SIG-M5 treated with dmso at 0.1 percent for 504 hours (cell line): ENCODE measurements at regions not wholly inside any gene's neighbourhood (a gene's known extent, or its start where the extent isn't known, plus 50 kb on each side); places are given as distances from the start of the nearest gene placed in this dataset.

ENCODE experiments used
- DNase-seq: peaks from one replicate; lab custom pipeline; 2025; ENCODE audit not compliant: unreplicated experiment; lab: John Stamatoyannopoulos, UW

- no peak for DNase-seq
Measured at GRCh38 chr10:78445308-78445707, 411.6 kb downstream of the RPS24 start.

- no peak for DNase-seq
Measured at GRCh38 chr10:78448470-78448869, 414.8 kb downstream of the RPS24 start.

DNA sequence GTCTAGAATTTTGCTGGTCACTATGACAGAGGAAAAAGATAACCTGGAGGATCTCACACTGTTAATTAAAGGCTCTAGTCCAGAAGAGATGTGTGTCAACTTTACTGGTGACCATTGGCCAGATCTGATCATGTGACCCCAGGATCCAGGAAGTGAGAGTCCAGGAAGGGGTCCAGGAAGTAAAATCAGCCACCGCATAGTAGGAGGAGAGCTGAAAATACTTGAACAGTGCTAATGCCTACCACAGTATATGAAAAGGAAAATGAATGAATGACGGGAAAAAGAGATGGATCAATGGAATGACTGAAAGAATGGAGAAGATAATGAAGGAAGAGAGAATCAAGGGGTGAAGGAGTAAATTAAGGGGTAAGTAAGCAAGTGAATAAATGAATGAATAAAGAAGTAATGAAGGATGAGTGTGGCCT lies 415.3 kb downstream of the RPS24 start:
- DNase-seq: no peak

GRCh38 chr10:78449554-78449953 lies 415.9 kb downstream of the RPS24 start:
- DNase-seq: no peak

- DNase-seq: no peak
Measured at GRCh38 chr10:78450239-78450638, 416.6 kb downstream of the RPS24 start.

DNA sequence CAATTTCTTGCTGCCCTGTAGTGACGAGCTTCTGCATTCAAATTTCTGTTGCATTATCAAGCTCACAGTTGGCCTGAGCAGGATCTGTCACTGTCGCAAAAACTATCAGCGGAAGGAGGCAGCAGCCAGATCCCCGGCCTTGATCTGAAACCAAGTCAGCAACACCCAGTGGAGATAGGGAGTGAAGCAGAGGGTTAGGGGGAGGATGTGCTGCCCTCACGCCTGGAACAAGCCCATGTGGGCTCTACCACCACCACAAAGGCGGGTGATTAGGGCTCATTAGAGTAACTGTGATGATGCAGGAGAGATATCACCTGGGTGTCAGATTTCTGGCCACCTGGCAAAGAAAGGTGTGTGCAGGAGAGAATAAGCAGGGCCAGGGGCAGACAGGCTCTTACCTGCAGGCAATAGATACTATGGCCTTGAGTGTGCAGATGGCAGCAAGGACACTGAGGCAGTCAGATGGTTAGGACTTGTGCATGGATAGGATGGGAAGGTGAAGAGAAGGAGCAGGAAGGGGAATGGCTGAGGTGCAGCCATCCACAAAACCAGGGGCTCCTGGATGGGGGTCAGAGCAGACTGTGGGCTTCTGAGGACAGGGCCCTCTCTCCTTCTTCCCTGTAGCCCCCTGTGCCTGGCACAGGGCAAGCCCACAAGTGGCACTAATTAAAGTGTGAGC lies 417.3 kb downstream of the RPS24 start:
- no peak for DNase-seq

GRCh38 chr10:78451592-78451991 lies 417.9 kb downstream of the RPS24 start:
- no peak for DNase-seq

DNA sequence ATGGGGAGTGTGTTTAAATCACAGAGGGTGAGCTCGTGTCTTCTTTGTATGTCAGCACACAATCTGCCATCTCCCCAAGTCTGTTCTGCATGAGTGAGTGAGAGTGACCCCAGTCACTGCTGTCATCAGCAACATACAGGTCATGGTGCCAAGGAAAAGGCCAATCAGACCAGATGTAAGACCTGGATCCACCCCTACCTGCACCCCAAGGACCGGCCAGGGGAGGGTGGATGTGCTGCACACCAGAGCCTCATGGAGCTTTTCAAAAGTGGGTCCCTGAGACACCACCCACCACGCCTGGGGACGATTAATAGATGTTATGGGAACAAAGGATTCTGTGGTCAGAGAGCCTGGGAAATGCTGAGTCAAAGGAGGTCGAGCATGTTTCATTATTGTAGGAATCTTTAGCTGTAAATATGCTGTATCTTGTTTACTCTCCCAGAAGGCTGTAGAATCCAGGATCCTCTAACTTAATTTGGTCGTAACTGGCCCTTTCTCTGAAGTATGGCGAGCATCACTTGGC lies 420.5 kb downstream of the RPS24 start:
- DNase-seq: no peak

DNA sequence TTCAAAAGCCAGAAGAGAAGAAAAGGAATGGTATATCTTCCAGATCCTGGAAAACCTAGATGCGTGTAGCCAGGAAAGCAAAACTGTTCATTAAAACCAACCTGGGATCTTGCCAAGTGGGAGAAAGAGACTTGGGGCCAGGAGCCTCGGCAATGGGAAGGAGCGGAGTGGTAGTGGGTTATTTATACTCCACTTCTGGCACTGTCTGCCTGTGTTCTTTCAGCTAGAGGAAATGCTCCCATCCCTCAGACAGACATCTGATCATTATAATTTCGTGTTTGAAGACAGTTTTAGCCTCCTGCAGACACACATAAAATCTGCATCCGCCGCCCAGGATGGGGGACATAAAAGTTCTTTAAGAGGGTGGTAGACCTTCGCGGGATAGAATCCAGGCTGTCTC lies 421.6 kb downstream of the RPS24 start:
- DNase-seq: no peak

DNA sequence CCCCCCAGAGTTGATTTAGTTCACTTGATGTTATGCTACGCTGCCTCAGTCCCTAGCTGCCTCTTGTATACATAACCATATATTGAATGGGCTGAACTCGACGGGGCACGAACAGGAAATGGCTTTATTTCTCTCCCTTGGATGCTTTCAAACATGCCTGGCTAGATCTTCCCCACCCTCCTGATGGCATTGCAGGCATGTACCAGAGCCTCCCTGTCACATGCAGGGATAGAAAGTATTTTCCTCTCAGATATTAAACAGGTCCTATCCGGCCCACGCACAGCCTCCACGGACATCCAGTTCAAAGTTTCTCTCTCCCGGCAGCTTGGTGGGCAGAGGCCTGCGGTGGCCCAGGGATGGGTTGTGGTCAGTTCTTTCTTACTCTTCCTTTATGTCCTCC lies 422.1 kb downstream of the RPS24 start:
- no peak for DNase-seq

DNA sequence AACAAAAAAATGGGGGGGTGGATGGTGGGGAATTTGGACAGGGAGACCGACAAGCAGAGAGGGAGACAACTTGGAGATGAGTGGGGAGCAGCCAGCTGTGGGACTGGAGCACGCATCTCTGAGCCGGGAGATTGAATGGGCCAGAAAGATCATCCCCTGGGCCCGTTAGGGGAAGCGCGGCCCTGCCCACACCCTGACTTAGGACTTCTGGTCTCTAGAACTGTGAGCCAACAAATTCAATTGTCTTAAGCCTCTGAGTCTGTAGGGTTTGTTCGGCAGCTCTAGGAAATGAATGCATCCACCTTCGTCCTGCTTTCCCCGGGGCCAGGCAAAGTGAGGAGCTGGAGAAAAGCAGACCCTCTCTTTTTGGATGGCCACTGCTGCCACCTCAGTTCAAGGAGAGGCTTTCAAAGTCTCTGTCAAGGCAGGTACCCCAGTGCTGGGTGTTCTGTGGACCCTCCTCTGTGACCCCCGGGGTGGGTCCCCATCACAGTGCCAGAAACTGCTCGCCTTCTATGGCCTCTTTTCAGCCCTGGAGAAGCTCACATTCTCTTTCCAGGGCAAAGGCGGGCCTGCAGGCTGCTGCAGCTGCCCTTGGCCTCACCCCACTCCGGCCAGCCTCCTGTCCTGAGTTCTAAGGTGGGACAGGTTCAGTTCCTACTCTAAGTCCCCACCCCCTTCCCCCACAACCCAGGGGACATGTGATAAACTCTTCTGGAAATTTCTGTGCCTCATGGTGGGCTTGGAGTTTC lies 423.2 kb downstream of the RPS24 start:
- no peak for DNase-seq

GRCh38 chr10:78457804-78458482 lies 424.3 kb downstream of the RPS24 start:
- no peak for DNase-seq

- peak; percentile 47 for DNase-seq
Measured at GRCh38 chr10:78458983-78459638, 425.4 kb downstream of the RPS24 start.

DNA sequence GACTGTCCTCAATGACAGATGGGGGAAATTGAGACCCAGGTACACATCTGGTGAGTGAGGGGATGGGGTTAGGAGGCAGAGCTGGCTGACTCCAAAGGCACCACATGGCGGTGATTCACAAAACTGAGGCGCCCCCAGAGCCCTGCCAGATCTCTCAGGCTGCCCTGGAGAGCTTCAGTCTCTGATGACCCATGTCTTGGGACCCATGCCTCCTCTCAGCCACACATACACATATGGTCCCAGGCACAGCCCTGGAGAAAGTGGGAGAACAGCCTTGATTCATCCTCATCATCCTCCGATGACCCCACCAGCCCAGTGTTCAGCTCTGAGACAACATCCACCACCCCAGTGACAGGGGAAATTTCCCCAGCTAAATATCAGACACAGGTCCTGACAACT lies 426.0 kb downstream of the RPS24 start:
- no peak for DNase-seq

GRCh38 chr10:78460204-78460603 lies 426.5 kb downstream of the RPS24 start:
- DNase-seq: no peak

DNA sequence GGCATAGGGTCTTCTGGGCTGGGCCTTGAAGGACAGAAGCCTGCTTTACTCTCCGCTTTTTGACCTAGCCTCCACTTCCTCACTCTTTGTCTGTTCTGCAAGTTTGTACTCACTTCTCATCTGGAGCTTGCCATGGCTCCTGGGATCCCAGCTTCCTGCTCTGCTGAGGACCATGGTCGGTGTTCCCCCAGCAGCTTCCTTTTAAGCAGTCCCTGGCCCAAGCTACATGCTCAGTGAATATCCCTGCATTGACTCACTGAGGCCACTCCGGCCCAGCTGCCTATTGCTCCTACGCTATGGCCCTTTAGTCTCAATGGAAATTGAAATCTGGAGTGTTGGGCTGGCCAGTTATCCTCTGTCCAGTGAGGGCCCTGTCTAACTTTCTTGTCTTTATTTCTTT lies 427.7 kb downstream of the RPS24 start:
- no peak for DNase-seq

GRCh38 chr10:78462176-78462575 lies 428.5 kb downstream of the RPS24 start:
- no peak for DNase-seq

DNA sequence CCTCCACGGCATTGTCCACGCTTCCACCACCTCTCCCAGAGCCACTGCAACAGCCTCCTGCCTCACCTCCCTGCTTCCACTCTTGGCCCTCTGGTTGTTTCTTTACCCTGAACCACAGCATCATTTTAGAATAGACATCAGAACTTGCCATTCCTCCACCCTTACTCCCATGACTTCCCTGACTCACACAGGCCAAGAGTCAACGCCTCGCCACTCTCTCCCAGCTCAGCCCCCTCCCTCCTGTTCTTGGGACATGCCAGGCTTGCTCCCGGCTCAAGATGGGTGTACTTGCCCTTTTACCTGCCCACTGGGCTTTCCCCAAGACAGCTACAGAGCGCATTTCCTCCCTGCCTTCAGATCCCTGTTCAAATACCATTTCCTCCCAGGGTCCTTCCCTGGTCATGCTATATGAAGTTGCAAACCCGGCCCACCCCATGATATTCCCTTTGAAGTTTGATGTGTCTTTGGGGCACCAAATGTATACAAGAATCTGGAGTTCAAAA lies 429.1 kb downstream of the RPS24 start:
- DNase-seq: no peak

- DNase-seq: no peak
Measured at GRCh38 chr10:78464118-78464855, 430.6 kb downstream of the RPS24 start.

DNA sequence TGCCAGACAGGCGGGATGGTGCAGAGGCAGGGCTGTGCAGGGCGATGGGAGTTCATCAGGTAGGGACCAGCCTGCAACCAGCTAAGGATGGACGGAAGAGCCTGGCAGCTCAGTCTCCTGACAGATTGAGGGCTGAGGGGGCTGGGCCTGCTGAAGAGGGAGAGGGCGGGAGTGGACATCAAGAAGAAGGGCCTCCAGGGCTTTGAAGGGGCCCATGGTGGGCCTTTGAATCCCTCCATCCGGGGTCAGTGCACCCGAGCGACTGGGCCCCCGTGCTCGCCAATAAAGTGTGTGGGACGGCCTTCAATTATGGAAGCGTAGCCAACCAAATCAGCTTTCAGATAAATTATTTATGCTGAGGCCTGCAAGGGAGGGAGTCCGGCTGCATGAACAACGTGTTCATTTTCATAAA lies 431.2 kb downstream of the RPS24 start:
- DNase-seq: no peak
